ENCODE measurements at regions not wholly inside any gene's neighbourhood (a gene's known extent, or its start where the extent isn't known, plus 50 kb on each side); places are given as distances from the start of the nearest gene placed in this dataset.

GRCh38 chr4:116438981-116439729 lies 646.2 kb downstream of the TRAM1L1 start:
- no peak for DNase-seq (ENCODE audit: low read depth)

GRCh38 chr4:116438417-116438816 lies 647.0 kb downstream of the TRAM1L1 start:
- DNase-seq (ENCODE audit: low read depth) = peak; percentile 22

- DNase-seq (ENCODE audit: low read depth) = no peak
These were observed 657.7 kb downstream of the TRAM1L1 start for GRCh38 chr4:116427666-116428065.

GRCh38 chr4:116413222-116413621 lies 672.2 kb downstream of the TRAM1L1 start:
- DNase-seq (ENCODE audit: low read depth) = no peak

DNA sequence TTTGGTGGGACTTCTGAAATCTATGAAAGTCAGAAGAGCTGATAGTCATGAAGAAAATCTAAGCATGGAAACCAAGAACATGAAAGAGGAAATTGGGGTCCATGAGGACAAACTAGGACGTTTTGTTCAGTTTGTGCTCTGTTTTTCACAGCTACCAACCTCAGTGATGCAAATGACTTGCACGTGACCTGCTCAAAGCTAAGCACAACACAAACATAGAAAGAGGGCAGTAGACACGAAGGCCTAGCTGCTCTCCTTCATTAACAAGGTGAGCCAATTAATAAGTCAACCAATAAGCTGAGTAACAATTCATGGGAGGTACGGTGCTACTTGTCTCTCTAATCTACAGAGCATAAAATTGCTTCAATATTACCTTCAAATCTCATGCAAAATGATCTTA lies 684.1 kb downstream of the TRAM1L1 start:
- DNase-seq (ENCODE audit: low read depth) = no peak

- DNase-seq (ENCODE audit: low read depth) = peak; percentile 64
These were observed 684.9 kb downstream of the TRAM1L1 start for GRCh38 chr4:116400480-116400879.

- DNase-seq (ENCODE audit: low read depth) = no peak
These were observed 687.7 kb downstream of the TRAM1L1 start for GRCh38 chr4:116397714-116398113.

GRCh38 chr4:116397291-116397690 lies 688.1 kb downstream of the TRAM1L1 start:
- DNase-seq (ENCODE audit: low read depth) = no peak

- DNase-seq (ENCODE audit: low read depth) = no peak
These were observed 690.0 kb downstream of the TRAM1L1 start for GRCh38 chr4:116395408-116395807.

DNA sequence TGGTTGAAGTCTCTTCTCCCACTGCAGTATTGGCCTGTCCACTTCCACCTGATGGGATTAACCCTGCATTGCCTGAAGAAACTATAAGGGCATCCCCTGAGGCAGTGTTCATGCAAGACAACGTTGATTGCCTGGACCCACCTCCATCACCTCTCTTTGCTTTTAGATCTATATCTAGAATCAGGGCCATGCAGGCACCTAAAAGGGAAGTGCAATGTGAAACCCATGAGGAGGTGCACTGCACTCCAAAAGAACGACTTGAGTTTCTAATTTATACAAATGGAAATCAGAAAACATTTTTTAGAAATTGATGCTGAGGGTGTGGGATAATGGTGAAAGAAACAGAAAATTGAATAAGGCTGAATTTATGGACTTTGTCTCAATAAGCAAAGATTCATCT lies 694.4 kb downstream of the TRAM1L1 start:
- DNase-seq (ENCODE audit: low read depth) = no peak

- DNase-seq (ENCODE audit: low read depth) = peak; percentile 7
These were observed 696.2 kb downstream of the TRAM1L1 start for GRCh38 chr4:116389139-116389538.

DNA sequence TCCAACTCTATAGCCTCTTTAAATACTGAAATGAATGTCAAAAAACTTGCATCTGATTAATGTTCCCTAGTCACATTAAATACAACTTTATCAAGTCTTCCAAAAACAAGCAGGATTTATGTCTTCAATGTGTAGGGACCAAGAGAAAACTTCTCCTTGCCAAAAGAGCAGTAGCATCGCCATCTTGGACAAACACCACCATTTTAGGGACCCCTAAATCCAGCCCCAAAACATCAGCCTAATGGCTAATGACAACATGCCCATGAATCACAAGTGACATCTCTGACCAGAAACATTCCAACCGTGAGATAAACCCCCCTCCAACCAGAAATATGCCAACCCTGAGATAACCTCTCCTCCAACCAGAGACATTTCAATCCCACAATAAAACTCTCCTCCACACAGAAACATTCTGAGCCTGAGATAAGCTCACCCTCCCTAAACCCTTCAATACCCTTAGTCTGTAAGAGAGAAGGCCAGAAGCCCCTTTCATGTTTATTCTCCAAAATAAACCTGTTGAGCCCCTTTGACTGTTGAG lies 697.4 kb downstream of the TRAM1L1 start:
- DNase-seq (ENCODE audit: low read depth) = no peak

DNA sequence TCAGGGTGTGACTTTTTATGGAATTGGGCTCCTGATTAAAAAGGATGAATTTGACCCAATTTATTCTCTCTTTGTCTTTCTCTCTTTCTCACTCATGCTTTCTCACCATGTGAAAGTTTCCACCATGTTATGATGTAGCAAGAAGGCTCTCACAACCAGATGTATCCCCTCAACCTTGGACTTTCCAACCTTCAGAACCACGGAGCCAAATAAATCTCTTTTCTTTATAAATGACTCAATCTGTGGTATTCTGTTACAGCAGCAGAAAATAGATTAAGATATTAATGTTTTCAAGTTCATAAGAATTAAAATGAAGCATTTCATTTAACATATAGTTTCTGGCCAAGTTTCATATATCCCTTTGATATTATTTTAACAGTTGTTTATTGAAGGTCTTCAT lies 698.5 kb downstream of the TRAM1L1 start:
- no peak for DNase-seq (ENCODE audit: low read depth)

DNA sequence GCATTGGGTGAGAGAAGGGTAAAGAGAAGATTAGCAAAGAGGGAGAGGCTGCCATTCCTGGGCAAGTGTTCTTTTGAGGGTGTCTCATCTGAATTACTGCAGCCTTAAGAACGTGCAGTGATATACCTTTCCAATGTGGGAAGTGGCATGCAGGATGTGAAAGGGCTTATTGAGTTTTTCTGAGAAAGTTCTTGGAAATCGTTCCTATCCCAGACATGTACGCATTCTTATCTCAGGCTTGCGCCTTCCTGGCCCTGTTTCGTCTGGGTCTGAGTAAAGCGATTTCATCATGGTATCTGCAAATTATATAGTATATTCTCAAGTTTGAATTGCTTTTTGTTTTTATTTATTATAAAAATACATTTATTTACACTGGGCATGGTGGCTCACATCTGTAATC lies 699.8 kb downstream of the TRAM1L1 start:
- no peak for DNase-seq (ENCODE audit: low read depth)

- DNase-seq (ENCODE audit: low read depth) = no peak
These were observed 710.6 kb downstream of the TRAM1L1 start for GRCh38 chr4:116374815-116375214.

- DNase-seq (ENCODE audit: low read depth) = no peak
These were observed 722.8 kb downstream of the TRAM1L1 start for GRCh38 chr4:116362583-116362982.

DNA sequence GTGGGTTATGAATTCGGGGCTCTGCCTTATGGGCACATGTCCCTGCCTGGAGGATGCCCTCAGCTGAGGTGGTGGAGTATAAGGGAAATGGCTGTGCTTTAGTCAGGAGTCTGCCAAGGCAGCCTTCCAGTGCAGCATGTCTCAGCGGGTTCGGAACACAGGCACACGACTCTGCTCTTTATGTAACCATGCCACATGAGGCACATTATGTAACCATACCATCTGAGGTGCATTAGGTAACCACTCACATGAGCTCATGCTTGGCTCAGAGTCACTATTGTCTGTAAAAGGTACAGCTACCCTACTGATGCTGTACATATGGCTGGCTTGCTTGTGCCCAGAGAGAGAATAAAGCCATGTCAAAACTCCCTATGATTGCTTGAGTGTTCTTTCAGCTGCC lies 723.6 kb downstream of the TRAM1L1 start:
- no peak for DNase-seq (ENCODE audit: low read depth)

GRCh38 chr4:116358633-116359222 lies 726.6 kb downstream of the TRAM1L1 start:
- peak; percentile 86 for DNase-seq (ENCODE audit: low read depth)

DNA sequence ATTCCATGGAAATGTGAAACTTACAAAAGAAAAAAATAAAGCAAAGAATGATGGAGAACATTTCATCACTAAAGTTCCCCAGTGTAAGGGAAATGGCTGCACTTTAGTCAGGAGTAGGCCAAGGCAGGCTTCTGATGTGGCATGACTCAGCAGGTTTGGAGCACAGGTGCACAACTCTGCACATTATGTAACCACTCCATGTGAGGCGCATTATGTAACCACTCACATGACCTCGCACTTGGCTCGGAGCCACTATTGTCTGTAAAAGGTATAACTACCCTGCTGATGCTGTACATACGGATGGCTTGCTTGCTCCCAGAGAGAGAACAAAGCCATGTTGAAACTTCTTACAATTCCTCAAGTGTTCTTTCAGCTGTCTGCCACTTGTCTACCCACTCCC lies 727.6 kb downstream of the TRAM1L1 start:
- DNase-seq (ENCODE audit: low read depth) = peak; percentile 43

GRCh38 chr4:116346750-116347149 lies 738.6 kb downstream of the TRAM1L1 start:
- DNase-seq (ENCODE audit: low read depth) = no peak

DNA sequence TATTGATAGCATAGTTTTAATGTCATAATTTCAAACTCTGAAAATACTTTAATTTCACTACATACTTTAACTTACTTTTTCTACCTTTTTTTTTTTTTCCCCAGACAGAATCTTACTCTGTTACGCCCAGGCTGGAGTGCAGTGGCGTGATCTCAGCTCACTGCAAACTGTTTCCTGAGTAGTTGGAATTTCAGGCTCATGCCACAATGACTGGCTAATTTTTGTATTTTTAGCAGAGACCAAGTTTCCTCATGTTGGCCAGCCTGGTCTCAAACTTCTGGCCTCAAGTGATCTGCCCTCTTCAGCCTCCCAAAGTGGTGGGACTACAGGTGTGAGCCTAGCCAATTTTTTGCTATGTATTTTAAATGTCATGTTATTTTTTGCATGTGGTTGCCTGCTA lies 741.6 kb downstream of the TRAM1L1 start:
- no peak for DNase-seq (ENCODE audit: low read depth)

DNA sequence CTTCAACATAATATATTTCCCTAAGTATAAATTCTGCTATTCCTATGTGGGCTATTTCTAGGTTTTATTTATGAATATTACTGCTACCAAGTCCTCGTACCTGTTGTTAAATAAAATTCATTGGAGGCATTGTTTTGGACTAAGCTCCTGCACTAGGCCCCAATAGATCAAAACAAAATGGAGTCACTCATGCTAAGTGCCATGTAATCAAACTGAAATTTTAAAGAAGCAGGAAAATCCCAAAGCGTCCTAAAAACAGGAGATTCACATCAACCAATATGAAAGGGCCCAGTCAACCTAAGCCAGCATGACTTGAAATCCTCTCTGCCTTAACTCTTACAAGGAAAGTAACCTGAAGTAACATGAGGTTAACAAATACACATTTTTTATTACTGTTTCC lies 743.2 kb downstream of the TRAM1L1 start:
- no peak for DNase-seq (ENCODE audit: low read depth)

- DNase-seq (ENCODE audit: low read depth) = no peak
These were observed 752.9 kb downstream of the TRAM1L1 start for GRCh38 chr4:116332508-116332907.
